ENCODE measurements at regions not wholly inside any gene's neighbourhood (a gene's known extent, or its start where the extent isn't known, plus 50 kb on each side); places are given as distances from the start of the nearest gene placed in this dataset.

- Histone ChIP-seq H3K23ac (ENCODE audit: low read length in 2 of 2) (no peak overlapping the region), H2AK5ac (ENCODE audit: low read length, severe bottlenecking) (no peak overlapping the region), H2BK5ac (ENCODE audit: low read depth, low read length, poor library complexity, severe bottlenecking) (no peak overlapping the region), H3K4me3 (ENCODE audit: insufficient read depth in 1 of 2, low read depth in 1 of 2, low read length in 2 of 2) (no peak overlapping the region), H3K4ac (ENCODE audit: low read depth in 1 of 2, low read length in 2 of 2) (no peak overlapping the region), H4K91ac (ENCODE audit: low read length) (no peak overlapping the region), H3K79me1 (replicated peaks; ENCODE audit: low read length, poor library complexity, severe bottlenecking) (no peaks in the 10 kb centered on the region), H4K8ac (ENCODE audit: low read length) (no peak overlapping the region), H2AFZ (ENCODE audit: low read depth, low read length) (no peak overlapping the region), H3K18ac (ENCODE audit: low read depth in 1 of 2, low read length in 2 of 2) (no peak overlapping the region), H2BK120ac (ENCODE audit: low read depth, low read length) (no peak overlapping the region), H3K4me2 (ENCODE audit: low read length, poor library complexity, severe bottlenecking) (no peak overlapping the region), H2BK15ac (ENCODE audit: low read depth, poor library complexity, severe bottlenecking) (no peak overlapping the region), H3K9ac (ENCODE audit: low read length) (peak overlapping the region; percentile 10), H3K14ac (ENCODE audit: low read length in 2 of 2) (no peak overlapping the region), H3K36me3 (ENCODE audit: control insufficient read depth in 1 of 2, insufficient read depth in 2 of 2, low read depth in 1 of 2, low read length in 2 of 2) (no peaks in the 10 kb centered on the region), H2BK12ac (ENCODE audit: low read length in 2 of 2) (no peak overlapping the region), H3K27ac (ENCODE audit: low read length, poor library complexity, severe bottlenecking) (no peak overlapping the region), H3K9me3 (ENCODE audit: control insufficient read depth, low read length) (no peaks in the 10 kb centered on the region), H3K4me1 (ENCODE audit: control insufficient read depth, insufficient read depth, low read depth, low read length) (no peaks in the 10 kb centered on the region), H3K27me3 (ENCODE audit: control insufficient read depth in 1 of 2, insufficient read depth in 1 of 2, low read length in 2 of 2) (no peaks in the 10 kb centered on the region)
- 74% methylated on average over 8 of the region's 8 CpGs for WGBS
- no peak for DNase-seq
Measured at GRCh38 chr1:60983701-60984061, 98.7 kb upstream of the NFIA start.

- Histone ChIP-seq H3K4ac (ENCODE audit: low read depth in 1 of 2, low read length in 2 of 2) (no peak overlapping the region), H2BK5ac (ENCODE audit: low read depth, low read length, poor library complexity, severe bottlenecking) (no peak overlapping the region), H3K23ac (ENCODE audit: low read length in 2 of 2) (no peak overlapping the region), H3K4me1 (ENCODE audit: control insufficient read depth, insufficient read depth, low read depth, low read length) (no peaks in the 10 kb centered on the region), H2AFZ (ENCODE audit: low read depth, low read length) (no peak overlapping the region), H2BK15ac (ENCODE audit: low read depth, poor library complexity, severe bottlenecking) (no peak overlapping the region), H3K4me3 (ENCODE audit: insufficient read depth in 1 of 2, low read depth in 1 of 2, low read length in 2 of 2) (no peak overlapping the region), H3K18ac (ENCODE audit: low read depth in 1 of 2, low read length in 2 of 2) (no peak overlapping the region), H3K27me3 (ENCODE audit: control insufficient read depth in 1 of 2, insufficient read depth in 1 of 2, low read length in 2 of 2) (no peaks in the 10 kb centered on the region), H3K9ac (ENCODE audit: low read length) (no peak overlapping the region), H4K8ac (ENCODE audit: low read length) (no peak overlapping the region), H4K91ac (ENCODE audit: low read length) (no peak overlapping the region), H2AK5ac (ENCODE audit: low read length, severe bottlenecking) (no peak overlapping the region), H3K14ac (ENCODE audit: low read length in 2 of 2) (no peak overlapping the region), H2BK12ac (ENCODE audit: low read length in 2 of 2) (no peak overlapping the region), H3K4me2 (ENCODE audit: low read length, poor library complexity, severe bottlenecking) (no peak overlapping the region), H3K9me3 (ENCODE audit: control insufficient read depth, low read length) (no peaks in the 10 kb centered on the region), H2BK120ac (ENCODE audit: low read depth, low read length) (no peak overlapping the region), H3K36me3 (ENCODE audit: control insufficient read depth in 1 of 2, insufficient read depth in 2 of 2, low read depth in 1 of 2, low read length in 2 of 2) (no peaks in the 10 kb centered on the region), H3K27ac (ENCODE audit: low read length, poor library complexity, severe bottlenecking) (no peak overlapping the region), H3K79me1 (replicated peaks; ENCODE audit: low read length, poor library complexity, severe bottlenecking) (no peaks in the 10 kb centered on the region)
- WGBS, result 33% methylated on average over 1 of the region's 1 CpG
- DNase-seq, result no peak
Measured at GRCh38 chr1:60982539-60982938, 99.8 kb upstream of the NFIA start.

- no peak overlapping the region for H3K27ac ChIP-seq (ENCODE audit: low read length, poor library complexity, severe bottlenecking)
- H4K8ac ChIP-seq (ENCODE audit: low read length), result no peak overlapping the region
- no peaks in the 10 kb centered on the region for H3K4me1 ChIP-seq (ENCODE audit: control insufficient read depth, insufficient read depth, low read depth, low read length)
- no peak overlapping the region for H3K9ac ChIP-seq (ENCODE audit: low read length)
- no peaks in the 10 kb centered on the region for H3K79me1 ChIP-seq (replicated peaks; ENCODE audit: low read length, poor library complexity, severe bottlenecking)
- no peak overlapping the region for H2BK5ac ChIP-seq (ENCODE audit: low read depth, low read length, poor library complexity, severe bottlenecking)
- H3K27me3 ChIP-seq (ENCODE audit: control insufficient read depth in 1 of 2, insufficient read depth in 1 of 2, low read length in 2 of 2), result no peaks in the 10 kb centered on the region
- no peak overlapping the region for H2AK5ac ChIP-seq (ENCODE audit: low read length, severe bottlenecking)
- DNase-seq, result no peak
- no peak overlapping the region for H3K14ac ChIP-seq (ENCODE audit: low read length in 2 of 2)
- H3K23ac ChIP-seq (ENCODE audit: low read length in 2 of 2), result no peak overlapping the region
- WGBS, result 95% methylated on average over 1 of the region's 1 CpG
- no peak overlapping the region for H2BK120ac ChIP-seq (ENCODE audit: low read depth, low read length)
- H4K91ac ChIP-seq (ENCODE audit: low read length), result no peak overlapping the region
- no peaks in the 10 kb centered on the region for H3K36me3 ChIP-seq (ENCODE audit: control insufficient read depth in 1 of 2, insufficient read depth in 2 of 2, low read depth in 1 of 2, low read length in 2 of 2)
- H3K9me3 ChIP-seq (ENCODE audit: control insufficient read depth, low read length), result no peaks in the 10 kb centered on the region
- H3K4ac ChIP-seq (ENCODE audit: low read depth in 1 of 2, low read length in 2 of 2), result no peak overlapping the region
- no peak overlapping the region for H2BK15ac ChIP-seq (ENCODE audit: low read depth, poor library complexity, severe bottlenecking)
- no peak overlapping the region for H3K4me3 ChIP-seq (ENCODE audit: insufficient read depth in 1 of 2, low read depth in 1 of 2, low read length in 2 of 2)
- no peak overlapping the region for H2BK12ac ChIP-seq (ENCODE audit: low read length in 2 of 2)
- no peak overlapping the region for H3K4me2 ChIP-seq (ENCODE audit: low read length, poor library complexity, severe bottlenecking)
- H2AFZ ChIP-seq (ENCODE audit: low read depth, low read length), result no peak overlapping the region
- H3K18ac ChIP-seq (ENCODE audit: low read depth in 1 of 2, low read length in 2 of 2), result no peak overlapping the region
Measured at GRCh38 chr1:60981357-60981756, 101.0 kb upstream of the NFIA start.

- no peaks in the 10 kb centered on the region for H3K36me3 ChIP-seq (ENCODE audit: control insufficient read depth in 1 of 2, insufficient read depth in 2 of 2, low read depth in 1 of 2, low read length in 2 of 2)
- H3K79me1 ChIP-seq (replicated peaks; ENCODE audit: low read length, poor library complexity, severe bottlenecking), result no peaks in the 10 kb centered on the region
- H2BK5ac ChIP-seq (ENCODE audit: low read depth, low read length, poor library complexity, severe bottlenecking), result no peak overlapping the region
- H3K4me2 ChIP-seq (ENCODE audit: low read length, poor library complexity, severe bottlenecking), result no peak overlapping the region
- no peak overlapping the region for H2BK15ac ChIP-seq (ENCODE audit: low read depth, poor library complexity, severe bottlenecking)
- no peak overlapping the region for H3K18ac ChIP-seq (ENCODE audit: low read depth in 1 of 2, low read length in 2 of 2)
- H2AK5ac ChIP-seq (ENCODE audit: low read length, severe bottlenecking), result no peak overlapping the region
- peak overlapping the region in 1 of 2 experiments; percentile 18 for H3K14ac ChIP-seq (ENCODE audit: low read length in 2 of 2)
- no peak overlapping the region for H2BK120ac ChIP-seq (ENCODE audit: low read depth, low read length)
- peak; percentile 41 for DNase-seq
- H3K27me3 ChIP-seq (ENCODE audit: control insufficient read depth in 1 of 2, insufficient read depth in 1 of 2, low read length in 2 of 2), result no peaks in the 10 kb centered on the region
- H3K4ac ChIP-seq (ENCODE audit: low read depth in 1 of 2, low read length in 2 of 2), result no peak overlapping the region
- H3K4me1 ChIP-seq (ENCODE audit: control insufficient read depth, insufficient read depth, low read depth, low read length), result no peaks in the 10 kb centered on the region
- no peak overlapping the region for H4K91ac ChIP-seq (ENCODE audit: low read length)
- H3K9ac ChIP-seq (ENCODE audit: low read length), result no peak overlapping the region
- no peak overlapping the region for H2AFZ ChIP-seq (ENCODE audit: low read depth, low read length)
- WGBS, result 50% methylated on average over 2 of the region's 4 CpGs
- H4K8ac ChIP-seq (ENCODE audit: low read length), result no peak overlapping the region
- no peak overlapping the region for H3K4me3 ChIP-seq (ENCODE audit: insufficient read depth in 1 of 2, low read depth in 1 of 2, low read length in 2 of 2)
- no peak overlapping the region for H3K23ac ChIP-seq (ENCODE audit: low read length in 2 of 2)
- no peak overlapping the region for H2BK12ac ChIP-seq (ENCODE audit: low read length in 2 of 2)
- H3K9me3 ChIP-seq (ENCODE audit: control insufficient read depth, low read length), result no peaks in the 10 kb centered on the region
- H3K27ac ChIP-seq (ENCODE audit: low read length, poor library complexity, severe bottlenecking), result no peak overlapping the region
Measured at GRCh38 chr1:60978421-60979357, 103.7 kb upstream of the NFIA start.
